Activated naive CD4-positive, alpha-beta T cell (primary cell): ENCODE measurements at regions not wholly inside any gene's neighbourhood (a gene's known extent, or its start where the extent isn't known, plus 50 kb on each side); places are given as distances from the start of the nearest gene placed in this dataset.
"Not testable (repeated sequence)": the region's sequence is repeated elsewhere in the genome, so short reads cannot be mapped to it uniquely, and the experiment has no call there.

Experiments
- DNase-seq, 4 experiments: peaks; one replicate each; lab custom pipeline; 2025; lab: John Stamatoyannopoulos, UW

GRCh38 chr9:29150606-29151005 is 1577.3 kb upstream of the C9orf72 start:
- DNase-seq, result no peak

- DNase-seq, result no peak
These were observed 1587.6 kb upstream of the C9orf72 start for GRCh38 chr9:29160763-29161353.

GRCh38 chr9:29174136-29174535 is 1600.9 kb upstream of the C9orf72 start:
- DNase-seq, result no peak

GRCh38 chr9:29176231-29176630 is 1603.0 kb upstream of the C9orf72 start:
- no peak for DNase-seq

GRCh38 chr9:29176786-29177185 is 1603.5 kb upstream of the C9orf72 start:
- DNase-seq, result no peak

- DNase-seq, result no peak
These were observed 1610.7 kb upstream of the C9orf72 start for GRCh38 chr9:29183971-29184370.

GRCh38 chr9:29188771-29189170 is 1615.5 kb upstream of the C9orf72 start:
- DNase-seq, result not testable (repeated sequence)

- DNase-seq, result not testable (repeated sequence)
These were observed 1615.9 kb upstream of the C9orf72 start for GRCh38 chr9:29189221-29189620.

GRCh38 chr9:29198861-29199260 is 1625.6 kb upstream of the C9orf72 start:
- DNase-seq, result no peak

- DNase-seq, result no peak
These were observed 1626.7 kb upstream of the C9orf72 start for GRCh38 chr9:29199975-29200374.

- DNase-seq, result no peak
These were observed 1627.4 kb upstream of the C9orf72 start for GRCh38 chr9:29200650-29201049.

GRCh38 chr9:29203244-29203930 is 1630.1 kb upstream of the C9orf72 start:
- DNase-seq, result no peak

GRCh38 chr9:29208670-29209069 is 1635.4 kb upstream of the C9orf72 start:
- no peak for DNase-seq

- no peak for DNase-seq
These were observed 1636.5 kb upstream of the C9orf72 start for GRCh38 chr9:29209748-29210291.

- DNase-seq, result no peak
These were observed 1637.8 kb upstream of the C9orf72 start for GRCh38 chr9:29211003-29211579.

- no peak for DNase-seq
These were observed 1638.5 kb upstream of the C9orf72 start for GRCh38 chr9:29211580-29212396.

- DNase-seq, result no peak
These were observed 1639.4 kb upstream of the C9orf72 start for GRCh38 chr9:29212397-29213387.

GRCh38 chr9:29213417-29214153 is 1640.3 kb upstream of the C9orf72 start, which contains the start of gene LINGO2:
LINGO2 (minus strand) TSS chr9:29213601.
- no peak for DNase-seq

- no peak for DNase-seq
These were observed 1640.9 kb upstream of the C9orf72 start for GRCh38 chr9:29214154-29214689.

GRCh38 chr9:29214690-29215253 is 1641.5 kb upstream of the C9orf72 start:
- DNase-seq, result no peak
